OCI-LY3 (cell line): ENCODE measurements at regions not wholly inside any gene's neighbourhood (a gene's known extent, or its start where the extent isn't known, plus 50 kb on each side); places are given as distances from the start of the nearest gene placed in this dataset.

Experiments used
- H2AFZ ChIP-seq: fragments of 200-600, 300-600 bp; shearing (Covaris generic); 2 replicates; pipeline ENCODE4 v1.6.0; 2014; ENCODE audit warnings: antibody characterized with exemption, low read depth, low read length
- H3K27ac ChIP-seq: fragments of 200-600, 300-600 bp; sonication (generic); 2 replicates; pipeline ENCODE4 v1.5.1; 2014; ENCODE audit warnings: mild to moderate bottlenecking, low read length, moderate library complexity, mixed read lengths
- H3K27me3 ChIP-seq: fragments of 200-600, 300-600 bp; sonication (generic); 2 replicates; pipeline ENCODE4 v1.6.1; 2014; ENCODE audit warnings: low read depth, low read length, mixed read lengths
- H3K36me3 ChIP-seq: fragments of 200-600, 300-600 bp; sonication (generic); replicated peaks from 2 replicates; pipeline ENCODE3; 2014; ENCODE audit warnings: low read depth, low read length, mixed read lengths
- H3K4me1 ChIP-seq: fragments of 300-600, 200-600 bp; sonication (generic); 2 replicates; pipeline ENCODE4 v1.6.1; 2014; ENCODE audit warnings: low read length, mixed read lengths
- H3K4me2 ChIP-seq: fragments of 200-600, 300-600 bp; sonication (generic); 2 replicates; pipeline ENCODE4 v1.6.1; 2014; ENCODE audit warnings: low read length, mixed read lengths
- H3K4me3 ChIP-seq: fragments of 300-600, 200-600 bp; sonication (generic); 2 replicates; pipeline ENCODE4 v1.5.1; 2014; ENCODE audit warnings: antibody characterized with exemption, mild to moderate bottlenecking, low read length, moderate library complexity
- H3K79me2 ChIP-seq: fragments of 300-600, 200-600 bp; shearing (Covaris generic); 2 replicates; pipeline ENCODE4 v1.6.1; 2014; ENCODE audit warnings: mild to moderate bottlenecking, low read length, mixed read lengths
- H3K9ac ChIP-seq: fragments of 300-600, 200-600 bp; shearing (Covaris generic); 2 replicates; pipeline ENCODE4 v1.6.0; 2014; ENCODE audit warnings: mild to moderate bottlenecking, low read length, moderate library complexity
- H3K9me3 ChIP-seq: fragments of 200-600, 300-600 bp; shearing (Covaris generic); 2 replicates; pipeline ENCODE4 v1.6.1; 2014; ENCODE audit warnings: low read length, mixed read lengths; ENCODE audit not compliant: insufficient read depth
- H4K20me1 ChIP-seq: fragments of 200-600, 300-600 bp; sonication (generic); 2 replicates; pipeline ENCODE4 v1.6.1; 2016; ENCODE audit warnings: low read length, mixed read lengths; ENCODE audit not compliant: insufficient read depth
- EZH2phosphoT487 ChIP-seq: fragments of 200-600 bp; shearing (Covaris generic); IDR thresholded peaks from 2 replicates; pipeline ENCODE4 v1.6.1; 2018; ENCODE audit warnings: antibody characterized with exemption, mixed run types, low read depth
- TF ChIP-seq, protein P1 (sequence below): fragments of 200-600, 300-600 bp; sonication (generic); IDR thresholded peaks from 2 replicates; pipeline ENCODE4 v1.5.1; 2014; ENCODE audit warnings: antibody characterized with exemption, low read length, low read depth

DNA sequence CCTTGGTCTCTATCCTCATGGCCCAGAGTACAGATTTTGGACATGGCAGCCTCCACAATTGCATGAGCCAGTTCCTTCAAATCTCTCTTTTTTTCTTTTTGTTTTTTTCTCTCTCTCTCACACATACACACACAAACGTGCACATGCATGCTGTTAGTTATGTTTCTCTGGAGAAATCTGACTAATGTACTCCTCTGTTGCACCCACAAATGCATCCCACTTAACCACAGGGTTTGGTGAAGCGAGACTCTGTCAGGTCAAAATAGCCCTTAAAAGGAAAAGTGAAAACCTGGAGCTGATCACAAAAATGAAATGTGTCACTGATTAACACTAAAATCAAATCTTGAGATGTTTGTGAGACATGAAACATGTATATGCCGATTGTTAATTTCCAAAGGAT is 374.6 kb upstream of the ARGLU1 start:
- H3K27me3 ChIP-seq = no peaks in the 10 kb centered on the region
- no peak overlapping the region for H2AFZ ChIP-seq
- H3K36me3 ChIP-seq = no peaks in the 10 kb centered on the region
- H3K9ac ChIP-seq = no peak overlapping the region
- TF ChIP-seq, protein P1, sequence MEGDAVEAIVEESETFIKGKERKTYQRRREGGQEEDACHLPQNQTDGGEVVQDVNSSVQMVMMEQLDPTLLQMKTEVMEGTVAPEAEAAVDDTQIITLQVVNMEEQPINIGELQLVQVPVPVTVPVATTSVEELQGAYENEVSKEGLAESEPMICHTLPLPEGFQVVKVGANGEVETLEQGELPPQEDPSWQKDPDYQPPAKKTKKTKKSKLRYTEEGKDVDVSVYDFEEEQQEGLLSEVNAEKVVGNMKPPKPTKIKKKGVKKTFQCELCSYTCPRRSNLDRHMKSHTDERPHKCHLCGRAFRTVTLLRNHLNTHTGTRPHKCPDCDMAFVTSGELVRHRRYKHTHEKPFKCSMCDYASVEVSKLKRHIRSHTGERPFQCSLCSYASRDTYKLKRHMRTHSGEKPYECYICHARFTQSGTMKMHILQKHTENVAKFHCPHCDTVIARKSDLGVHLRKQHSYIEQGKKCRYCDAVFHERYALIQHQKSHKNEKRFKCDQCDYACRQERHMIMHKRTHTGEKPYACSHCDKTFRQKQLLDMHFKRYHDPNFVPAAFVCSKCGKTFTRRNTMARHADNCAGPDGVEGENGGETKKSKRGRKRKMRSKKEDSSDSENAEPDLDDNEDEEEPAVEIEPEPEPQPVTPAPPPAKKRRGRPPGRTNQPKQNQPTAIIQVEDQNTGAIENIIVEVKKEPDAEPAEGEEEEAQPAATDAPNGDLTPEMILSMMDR = no peak
- no peaks in the 10 kb centered on the region for H3K79me2 ChIP-seq
- no peak overlapping the region for H3K27ac ChIP-seq
- no peak overlapping the region for H3K4me2 ChIP-seq
- no peaks in the 10 kb centered on the region for H3K9me3 ChIP-seq
- no peaks in the 10 kb centered on the region for H4K20me1 ChIP-seq
- no peak overlapping the region for H3K4me3 ChIP-seq
- H3K4me1 ChIP-seq = no peaks in the 10 kb centered on the region

DNA sequence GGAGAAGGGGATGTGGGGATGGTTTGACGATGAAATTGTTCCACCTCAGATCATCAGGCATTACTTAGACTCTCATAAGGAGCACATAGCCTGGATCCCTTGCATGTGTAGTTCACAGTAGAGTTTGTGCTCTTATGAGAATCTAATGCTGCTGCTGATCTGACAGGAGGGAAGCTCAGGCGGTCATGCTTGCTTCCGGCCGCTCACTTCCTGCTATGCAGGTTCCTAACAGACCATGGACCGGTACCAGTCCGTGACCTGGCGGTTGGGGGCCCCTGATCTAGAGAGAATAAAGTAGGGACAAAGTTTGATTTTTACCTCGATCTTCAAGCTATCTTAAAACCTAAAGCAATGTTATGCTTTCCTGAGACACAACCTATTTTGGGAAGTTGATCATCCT is 373.8 kb upstream of the ARGLU1 start:
- no peak overlapping the region for H3K4me3 ChIP-seq
- no peaks in the 10 kb centered on the region for H3K79me2 ChIP-seq
- no peak overlapping the region for H3K4me2 ChIP-seq
- no peaks in the 10 kb centered on the region for H3K36me3 ChIP-seq
- no peaks in the 10 kb centered on the region for H4K20me1 ChIP-seq
- no peak overlapping the region for H3K9ac ChIP-seq
- H3K9me3 ChIP-seq = no peaks in the 10 kb centered on the region
- no peaks in the 10 kb centered on the region for H3K4me1 ChIP-seq
- H3K27me3 ChIP-seq = no peaks in the 10 kb centered on the region
- no peak for TF ChIP-seq EZH2phosphoT487
- TF ChIP-seq, protein P1 = no peak
- no peak overlapping the region for H3K27ac ChIP-seq
- H2AFZ ChIP-seq = no peak overlapping the region

DNA sequence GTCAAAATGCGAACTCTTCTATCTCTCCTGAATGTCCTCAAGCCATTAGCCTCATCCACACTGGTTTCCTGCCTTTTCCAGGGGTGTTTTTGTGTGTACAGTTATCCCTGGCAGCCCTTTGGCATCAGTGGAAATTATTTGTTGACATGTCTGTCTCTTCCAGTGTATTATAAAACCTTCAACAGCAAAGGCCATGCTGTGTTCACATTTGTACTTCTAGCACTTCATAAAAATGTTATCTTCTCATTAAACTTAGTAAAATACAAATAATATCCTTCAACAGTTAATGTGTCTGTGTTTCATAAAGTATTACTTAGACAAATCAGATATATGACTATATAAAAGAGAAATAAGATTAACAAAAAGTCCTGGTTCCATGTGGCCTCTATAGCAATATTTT is 359.5 kb upstream of the ARGLU1 start:
- Histone ChIP-seq H3K36me3 (no peaks in the 10 kb centered on the region), H2AFZ (no peak overlapping the region)

DNA sequence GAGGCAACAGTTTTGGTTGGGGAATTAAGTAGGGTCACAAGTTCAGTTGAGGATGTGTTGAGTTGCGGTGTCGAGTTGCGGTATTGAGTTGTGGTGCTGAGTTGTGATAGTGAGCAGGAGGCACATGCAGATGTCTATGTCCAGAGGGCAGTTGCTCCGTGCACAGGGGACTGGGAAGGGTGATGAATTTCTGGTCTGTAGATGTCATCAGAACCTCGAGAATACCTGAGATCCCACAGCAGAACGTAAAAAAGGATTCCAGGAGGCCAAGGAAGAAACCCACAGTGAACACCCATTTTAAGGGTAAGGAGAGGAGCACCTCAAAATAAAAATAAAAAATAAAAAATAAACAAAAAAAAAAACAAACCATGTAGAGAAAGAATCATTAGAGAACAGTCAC is 354.4 kb upstream of the ARGLU1 start:
- Histone ChIP-seq H2AFZ (no peak overlapping the region), H4K20me1 (no peaks in the 10 kb centered on the region), H3K9ac (no peak overlapping the region), H3K36me3 (no peaks in the 10 kb centered on the region), H3K27ac (no peak overlapping the region), H3K79me2 (no peaks in the 10 kb centered on the region), H3K4me3 (no peak overlapping the region), H3K27me3 (no peaks in the 10 kb centered on the region), H3K9me3 (no peaks in the 10 kb centered on the region), H3K4me1 (no peaks in the 10 kb centered on the region), H3K4me2 (no peak overlapping the region)
- TF ChIP-seq, protein P1 = no peak
- TF ChIP-seq EZH2phosphoT487 = no peak

More for the DNA sequence above, 359.5 kb upstream of the ARGLU1 start:
- Histone ChIP-seq H3K27me3 (no peaks in the 10 kb centered on the region), H3K4me1 (no peaks in the 10 kb centered on the region), H3K4me3 (no peak overlapping the region), H3K79me2 (no peaks in the 10 kb centered on the region), H3K4me2 (no peak overlapping the region), H3K9ac (no peak overlapping the region), H3K27ac (no peak overlapping the region), H3K9me3 (no peaks in the 10 kb centered on the region), H4K20me1 (no peaks in the 10 kb centered on the region)
- no peak for TF ChIP-seq EZH2phosphoT487
- TF ChIP-seq, protein P1 = no peak
